ENCODE measurements at regions not wholly inside any gene's neighbourhood (a gene's known extent, or its start where the extent isn't known, plus 50 kb on each side); places are given as distances from the start of the nearest gene placed in this dataset.

GRCh38 chr22:34308101-34308500 lies 387.8 kb upstream of the LARGE1 start:
- TF ChIP-seq POLR2A (IDR thresholded peaks at IDR 0.05; ENCODE audit: borderline replicate concordance, extremely low read depth, insufficient read depth, insufficient read length) = no peak
- TF ChIP-seq CTCF (IDR thresholded peaks at IDR 0.05 in 2 of 3, conservative IDR thresholded peaks at IDR 0.05 in 1 of 3; ENCODE audit: borderline replicate concordance in 1 of 3, insufficient read depth in 1 of 3, low read depth in 2 of 3, low read length in 2 of 3) = no peak
- TF ChIP-seq EZH2phosphoT487 (IDR thresholded peaks at IDR 0.05; ENCODE audit: borderline replicate concordance) = no peak
- TF ChIP-seq ELF1 (IDR thresholded peaks at IDR 0.05; ENCODE audit: borderline replicate concordance, low read depth) = no peak
- TF ChIP-seq MAX (IDR thresholded peaks at IDR 0.05) = no peak
- no peak for TF ChIP-seq POLR2AphosphoS5 (IDR thresholded peaks at IDR 0.05; ENCODE audit: low read depth, low read length)
- no peak for TF ChIP-seq JUND (IDR thresholded peaks at IDR 0.05)
